Stimulated activated CD8-positive, alpha-beta memory T cell treated with anti-CD3 and anti-CD28 coated beads, Interleukin-15, amount 100 ng/mL, for 48 hours (primary cell): ENCODE measurements at regions not wholly inside any gene's neighbourhood (a gene's known extent, or its start where the extent isn't known, plus 50 kb on each side); places are given as distances from the start of the nearest gene placed in this dataset.

Experiments used
- DNase-seq, 2 donors: peaks; one replicate each; pipeline ENCODE4 v3.0.0-alpha.2; 2020; ENCODE audit warnings: low read depth in 2 of 2

DNA sequence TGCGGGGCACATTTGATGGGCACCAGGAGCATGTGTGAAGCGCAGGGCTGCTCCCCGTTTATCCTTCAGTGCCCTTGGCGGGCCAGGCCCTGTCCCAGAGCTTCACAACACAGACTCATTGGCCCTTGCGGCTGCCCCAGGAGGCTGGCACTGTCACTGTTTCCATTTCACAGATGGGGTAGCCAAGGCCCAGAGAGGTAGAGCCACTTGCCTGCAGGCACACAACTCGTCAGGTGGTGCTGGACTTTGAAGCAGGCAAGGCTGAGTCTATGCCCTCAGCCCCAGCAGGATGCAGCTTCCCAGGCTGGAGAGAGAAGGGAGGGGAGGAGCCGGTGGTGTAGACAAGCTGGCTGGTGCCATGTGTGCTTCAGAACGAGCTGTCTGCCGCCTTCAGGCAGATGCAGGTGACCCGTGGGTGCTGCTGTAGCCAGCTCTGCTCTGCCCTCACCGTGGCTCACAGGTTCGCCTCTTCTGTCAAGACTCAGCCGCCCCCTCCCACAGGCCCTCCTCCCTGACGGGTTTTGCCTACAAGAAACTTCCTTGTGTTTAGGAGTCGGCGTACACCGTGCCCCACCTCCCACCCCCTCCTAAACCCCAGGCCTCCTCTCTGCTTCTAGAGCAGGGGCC is 232.3 kb upstream of the CIBAR2 start:
- no peak for DNase-seq

DNA sequence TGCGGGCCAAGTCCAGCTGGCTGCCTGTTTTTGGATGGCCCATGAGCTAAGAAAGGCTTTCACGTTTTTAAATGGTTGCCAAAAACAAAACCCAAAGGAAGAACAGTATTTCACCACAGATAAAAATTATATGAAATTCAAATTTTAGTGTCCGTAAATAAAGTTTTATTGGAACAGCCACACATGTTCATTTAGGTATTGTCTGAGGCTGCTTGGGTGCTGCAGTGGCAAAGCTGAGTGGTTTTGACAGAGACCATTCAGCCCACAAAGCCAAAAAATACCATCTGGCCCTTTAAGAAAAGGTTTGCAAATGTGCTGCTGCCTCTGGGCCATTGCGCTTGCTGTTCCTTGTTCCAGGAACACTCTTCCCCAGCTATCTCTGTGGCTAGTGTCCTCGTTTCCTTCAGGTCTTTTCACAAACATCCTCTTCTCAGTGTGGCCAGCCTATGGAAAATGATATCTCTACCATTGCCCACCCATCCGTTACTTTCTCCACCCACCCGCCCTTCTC is 232.9 kb upstream of the CIBAR2 start:
- DNase-seq = no peak

DNA sequence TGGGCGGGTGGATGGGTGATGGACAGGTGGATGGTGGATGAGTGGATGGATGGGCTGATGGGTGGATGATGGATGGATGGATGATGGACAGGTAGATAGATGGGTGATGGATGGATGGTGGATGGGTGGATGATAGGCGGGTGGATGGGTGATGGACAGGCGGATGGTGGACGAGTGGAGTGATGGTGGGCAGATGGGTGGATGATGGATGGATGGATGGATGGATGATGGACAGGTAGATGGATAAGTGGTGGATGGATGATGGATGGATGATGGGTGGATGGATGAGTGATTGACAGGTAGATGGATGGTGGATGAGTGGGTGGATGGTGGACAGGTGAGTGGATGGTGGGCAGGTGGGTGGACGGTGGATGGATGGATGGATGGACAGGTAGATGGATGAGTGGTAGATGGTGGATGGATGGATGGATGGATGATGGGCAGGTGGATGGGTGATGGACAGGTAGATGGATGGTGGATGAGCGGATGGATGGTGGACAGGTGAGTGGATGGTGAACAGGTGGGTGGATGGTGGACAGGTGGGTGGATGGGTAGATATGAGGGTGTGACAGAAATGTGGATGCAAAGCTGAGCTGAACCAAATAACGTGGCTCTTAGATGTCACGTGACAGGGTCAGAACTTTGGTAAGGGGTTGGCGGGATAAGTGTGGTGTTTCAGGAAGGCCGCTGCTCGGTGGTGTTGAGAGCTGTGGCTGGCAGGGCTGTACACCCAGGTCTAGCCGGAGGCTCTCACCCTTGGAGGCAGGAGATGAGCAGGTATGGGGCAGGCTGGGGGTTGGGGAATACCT is 234.3 kb upstream of the CIBAR2 start:
- DNase-seq = no peak

DNA sequence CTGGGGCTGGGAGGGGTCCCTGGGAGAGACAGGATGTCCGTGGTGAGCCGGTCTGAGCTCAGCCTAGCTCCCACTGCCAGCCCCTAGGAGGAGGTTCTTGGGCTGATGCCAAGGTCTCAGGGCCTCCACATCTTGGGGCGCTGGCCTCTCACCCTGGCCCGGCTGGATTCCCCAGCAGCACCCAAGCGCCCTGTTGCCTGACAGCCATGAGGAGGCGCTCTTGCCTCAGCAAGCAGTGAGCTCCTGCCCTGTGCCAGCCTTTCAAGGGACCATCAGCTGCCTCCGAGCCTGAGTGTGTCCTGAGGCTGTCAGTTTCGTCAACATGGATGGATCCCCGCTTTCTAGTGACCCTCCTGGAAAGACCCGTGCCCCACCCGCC is 234.9 kb upstream of the CIBAR2 start:
- DNase-seq = no peak

DNA sequence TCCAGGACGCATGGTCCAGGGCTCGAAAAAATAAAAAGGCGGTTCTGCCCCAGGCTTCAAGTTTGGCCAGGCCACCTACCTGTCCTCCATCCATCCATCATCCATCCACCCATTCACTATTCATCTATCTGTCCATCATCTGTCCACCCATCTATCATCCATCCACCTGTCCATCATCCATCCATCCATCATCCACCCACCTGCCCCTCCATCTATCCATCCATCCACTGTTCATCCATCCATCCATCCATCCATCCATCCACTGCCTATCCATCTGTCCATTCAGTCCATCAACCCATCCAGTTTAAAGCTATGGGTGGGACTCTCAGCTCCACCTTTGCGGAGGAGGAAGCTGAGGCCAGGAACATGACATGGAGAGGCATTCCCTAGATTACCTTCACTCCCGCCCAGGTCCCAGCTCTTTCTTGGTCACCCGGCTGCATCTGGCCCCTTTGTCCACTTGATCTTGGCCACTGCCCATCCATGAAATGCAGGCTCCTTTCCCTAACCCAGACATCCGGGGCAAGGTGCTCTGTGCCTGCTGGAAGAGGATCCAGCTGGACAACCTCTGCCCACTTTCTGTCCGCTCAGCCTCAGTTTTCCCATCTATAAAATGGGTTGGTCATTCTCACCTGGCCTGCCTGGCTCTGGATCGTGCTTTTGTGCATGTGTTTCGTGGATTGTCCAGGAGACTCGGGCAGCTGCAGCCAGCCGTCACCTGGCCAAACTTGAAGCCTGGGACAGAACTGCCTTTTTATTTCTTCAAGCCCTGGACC is 236.0 kb upstream of the CIBAR2 start:
- DNase-seq = no peak

DNA sequence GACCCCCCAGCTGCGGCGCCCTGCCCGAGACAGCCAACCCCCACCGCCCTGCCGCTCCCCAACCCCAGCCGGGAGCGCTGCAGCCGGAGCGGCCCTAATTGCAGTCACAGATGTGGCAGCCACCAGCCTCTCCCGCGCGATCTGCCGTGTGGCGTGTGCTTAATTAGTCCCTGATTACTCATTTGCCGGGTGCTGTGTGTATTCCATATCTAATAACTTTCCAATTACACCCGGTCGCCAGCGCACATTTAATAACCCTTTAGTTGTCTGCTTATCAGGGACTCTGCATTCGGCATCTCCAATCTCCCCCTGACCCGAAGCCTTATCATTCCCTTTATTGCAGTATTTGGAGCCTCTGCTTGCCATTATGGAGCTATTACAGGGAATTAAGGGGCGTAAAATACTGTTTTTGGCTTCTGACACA is 236.7 kb upstream of the CIBAR2 start:
- DNase-seq = no peak

DNA sequence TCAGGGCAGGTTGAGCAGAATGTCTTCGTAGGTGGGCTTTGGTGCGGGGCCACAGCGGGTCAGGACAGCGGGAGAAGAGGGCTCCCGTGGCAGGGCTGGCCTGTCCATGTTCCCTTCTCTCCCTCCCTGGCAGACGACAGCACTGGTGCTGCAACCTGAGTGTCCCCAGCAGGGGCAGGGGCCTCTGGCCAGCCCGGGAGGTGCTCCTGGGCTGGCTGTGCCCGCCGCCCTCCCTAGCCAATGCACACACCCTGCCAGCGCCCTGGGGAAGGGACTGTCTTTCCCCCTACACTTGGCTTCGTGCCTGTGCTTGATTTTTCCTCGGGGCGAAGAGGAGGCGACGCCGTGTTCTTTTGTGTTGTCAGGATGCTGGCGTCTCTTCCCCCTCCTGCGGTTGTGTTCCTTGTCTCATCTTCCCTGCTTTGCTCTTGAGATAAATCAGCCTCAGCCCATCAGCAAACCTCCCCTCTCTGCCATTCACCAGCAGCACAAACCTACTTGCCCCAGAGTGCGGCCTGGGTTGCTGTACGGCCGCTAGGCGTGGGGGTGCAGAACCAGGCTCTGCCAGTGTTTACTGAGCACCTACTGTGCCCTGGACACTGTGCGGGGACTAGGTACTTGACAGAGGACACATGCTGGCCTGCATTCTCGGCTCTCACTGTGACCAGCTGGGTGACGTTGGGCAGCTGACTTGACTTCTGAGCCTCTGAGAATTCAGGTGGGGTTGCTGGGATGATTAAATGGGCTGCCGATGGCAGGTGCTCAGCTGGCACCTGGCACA is 237.3 kb upstream of the CIBAR2 start:
- no peak for DNase-seq

DNA sequence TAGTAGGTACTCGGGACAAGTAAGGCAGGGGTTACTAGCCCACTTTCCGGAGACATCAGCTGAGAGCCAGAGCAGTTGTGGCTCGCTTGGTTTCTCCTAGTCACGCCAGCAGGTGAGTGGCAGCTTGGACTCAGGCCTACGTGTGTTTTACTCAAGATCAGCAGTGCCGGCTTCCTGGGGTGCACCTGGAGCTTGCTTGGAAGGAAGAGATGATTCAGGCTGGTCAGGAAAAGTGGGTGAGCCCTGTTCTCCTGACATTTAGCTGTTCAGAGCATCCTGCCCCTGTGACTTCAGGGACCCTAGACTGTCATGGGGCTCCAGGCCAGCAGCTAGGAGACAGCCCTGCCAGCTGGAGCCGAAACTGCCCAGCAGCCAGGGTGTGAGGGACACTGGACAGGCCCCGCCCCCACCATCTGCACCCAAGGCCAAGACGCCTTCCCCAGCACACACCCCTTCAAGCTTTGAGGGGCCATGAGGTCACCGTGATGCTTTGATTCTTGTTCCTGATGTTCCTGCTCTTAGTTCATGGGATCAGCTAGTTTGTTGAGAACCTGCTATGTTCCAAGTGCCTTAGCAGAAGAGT is 238.0 kb upstream of the CIBAR2 start:
- DNase-seq = no peak

DNA sequence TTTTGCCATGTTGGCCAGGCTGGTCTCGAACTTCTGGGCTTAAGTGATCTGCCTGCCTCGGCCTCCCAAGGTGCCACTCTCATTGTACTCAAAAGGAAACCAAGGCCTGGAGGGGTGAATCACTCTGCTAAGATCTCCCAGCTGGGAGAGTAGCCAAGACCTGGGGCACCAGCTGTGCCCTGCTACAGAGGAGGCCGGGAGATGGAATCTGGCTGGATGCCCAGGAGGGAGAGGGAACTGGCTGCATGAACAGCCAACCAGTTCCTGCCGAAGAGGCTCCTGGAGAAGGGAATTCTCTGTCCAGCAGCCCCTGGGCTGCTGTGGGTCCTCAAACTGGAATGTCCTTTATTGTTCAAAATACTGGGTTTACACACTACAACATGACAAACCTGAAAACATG is 238.7 kb upstream of the CIBAR2 start:
- no peak for DNase-seq

DNA sequence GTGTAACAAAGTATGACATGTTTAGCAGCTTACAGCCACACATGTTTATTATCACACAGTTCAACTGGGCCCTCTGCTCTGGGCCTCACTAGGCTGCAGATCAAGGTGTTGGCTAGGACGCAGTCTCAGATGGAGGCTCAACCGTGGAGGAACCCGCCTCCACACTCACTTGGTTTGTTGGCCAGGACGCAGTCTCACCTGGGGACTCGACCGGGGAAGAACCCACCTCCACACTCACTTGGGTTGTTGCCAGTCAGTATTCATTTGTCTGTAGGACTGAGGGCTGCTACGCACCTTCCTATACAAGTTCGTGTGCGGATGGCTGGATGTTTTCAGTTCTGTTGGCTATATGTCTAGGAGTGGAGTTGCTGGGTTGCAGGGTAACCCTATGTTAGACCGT is 240.7 kb upstream of the CIBAR2 start:
- no peak for DNase-seq

DNA sequence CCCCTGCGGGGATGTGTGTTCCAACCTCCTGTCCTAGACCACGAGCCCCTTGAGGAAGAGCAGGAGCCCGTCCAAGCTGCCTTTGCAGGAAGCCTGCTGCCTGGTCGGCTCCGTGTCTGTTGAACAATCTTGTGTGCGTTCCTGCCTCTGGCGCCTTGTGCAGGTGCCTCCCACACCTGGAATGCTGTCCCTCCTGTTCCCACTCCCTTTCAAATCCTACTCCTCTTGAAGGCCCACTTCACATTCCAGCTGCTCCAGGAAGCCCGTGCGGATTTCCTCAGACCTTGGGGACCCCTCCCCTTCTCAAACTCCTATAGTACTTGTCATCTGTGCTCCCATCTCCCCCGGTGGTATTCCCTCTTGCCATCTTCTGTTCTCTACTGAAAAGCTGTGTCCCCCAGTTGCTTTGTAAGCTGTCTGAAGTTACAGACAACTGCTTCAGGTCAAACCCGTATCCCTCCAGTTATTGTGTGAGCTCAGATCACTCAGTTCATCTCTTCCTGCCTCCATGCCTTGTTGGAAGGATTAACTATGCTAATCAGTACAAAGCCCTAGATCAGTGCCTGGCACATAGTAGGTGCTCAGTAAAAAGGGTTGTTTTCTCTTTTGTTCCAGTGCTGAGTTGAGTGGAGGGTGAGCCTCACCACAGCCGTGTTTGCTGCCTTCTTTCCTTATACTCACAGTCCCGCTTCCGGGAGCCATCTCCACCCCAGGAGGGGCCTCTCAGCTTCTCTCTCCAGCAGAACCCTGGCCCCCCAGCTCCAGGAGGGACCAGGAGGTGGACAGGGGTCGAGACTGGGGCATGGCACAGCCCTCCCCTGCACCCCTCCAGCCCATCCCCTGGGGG is 241.8 kb upstream of the CIBAR2 start:
- DNase-seq = no peak

DNA sequence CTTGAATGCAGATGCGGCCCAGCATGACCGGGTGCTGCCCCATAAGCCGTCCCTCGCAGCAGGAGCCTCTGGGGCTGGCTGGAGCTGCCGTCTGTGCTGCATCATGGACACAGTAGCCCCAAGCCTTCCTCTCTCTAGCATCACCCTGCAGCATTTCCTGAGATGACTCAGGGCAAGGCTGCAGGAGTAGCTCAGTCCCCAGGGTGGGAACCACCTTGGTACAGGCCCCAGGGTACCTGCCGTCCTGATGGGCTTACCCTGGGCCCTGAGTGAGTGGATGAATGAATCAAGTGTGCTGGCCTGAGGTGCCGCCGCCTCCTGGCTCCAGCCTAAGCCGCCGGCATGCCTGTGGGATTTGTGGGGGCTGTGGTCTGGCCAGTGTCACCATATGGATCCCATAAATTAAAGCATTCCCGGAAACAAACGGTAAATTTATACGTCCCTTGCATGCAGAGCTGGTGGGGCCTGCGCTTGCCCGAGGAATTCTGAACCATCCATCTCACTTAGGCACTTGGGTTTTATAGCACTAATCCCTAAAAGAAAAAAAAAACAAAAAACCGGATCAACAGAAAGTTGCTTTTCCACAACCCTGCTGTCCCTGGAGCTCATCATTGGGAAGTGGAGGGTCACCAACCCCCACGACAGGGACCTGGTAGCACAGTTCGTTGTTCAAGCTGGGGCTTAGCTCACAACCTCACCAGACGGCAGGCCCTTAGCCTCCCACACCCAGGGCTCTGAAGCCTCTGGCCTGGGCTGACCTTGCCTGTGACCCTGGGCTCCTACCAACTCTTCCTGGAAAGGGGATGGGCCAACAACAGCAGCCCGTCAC is 242.6 kb upstream of the CIBAR2 start:
- DNase-seq = no peak

DNA sequence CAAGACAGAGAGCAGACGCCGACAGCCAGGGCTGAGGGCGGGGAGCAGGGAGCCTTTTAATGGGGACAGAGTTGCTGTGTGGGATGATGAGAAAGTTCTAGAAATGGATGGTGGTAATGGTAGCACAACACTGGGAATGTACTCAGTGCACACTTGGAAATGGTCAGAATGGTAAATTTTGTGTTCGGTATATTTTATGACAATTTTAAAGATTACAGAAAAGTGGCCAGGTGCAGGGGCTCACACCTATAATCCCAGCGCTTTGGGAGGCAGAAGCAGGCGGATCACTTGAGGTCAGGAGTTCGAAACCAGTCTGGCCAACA is 243.2 kb upstream of the CIBAR2 start:
- DNase-seq = no peak

DNA sequence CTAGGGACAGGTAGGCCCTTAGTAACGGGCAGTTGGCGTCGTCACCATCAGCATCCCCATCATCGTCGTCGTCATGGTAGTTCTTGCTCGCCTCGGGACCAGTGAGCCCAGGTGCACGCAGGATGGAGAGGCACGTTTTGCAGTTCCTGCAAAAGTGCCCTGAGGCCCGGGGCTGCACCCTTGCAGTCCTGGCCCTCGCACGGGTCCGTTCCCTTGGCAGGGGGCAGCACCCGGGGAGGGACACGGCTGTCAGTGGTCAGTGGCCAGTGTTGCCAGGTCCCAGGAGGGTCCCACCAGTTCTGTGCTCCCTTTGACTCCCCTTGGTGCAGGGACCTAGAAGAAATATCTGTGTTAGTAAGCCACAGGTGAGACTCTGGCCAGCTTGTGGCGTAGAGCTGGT is 243.9 kb upstream of the CIBAR2 start:
- no peak for DNase-seq

DNA sequence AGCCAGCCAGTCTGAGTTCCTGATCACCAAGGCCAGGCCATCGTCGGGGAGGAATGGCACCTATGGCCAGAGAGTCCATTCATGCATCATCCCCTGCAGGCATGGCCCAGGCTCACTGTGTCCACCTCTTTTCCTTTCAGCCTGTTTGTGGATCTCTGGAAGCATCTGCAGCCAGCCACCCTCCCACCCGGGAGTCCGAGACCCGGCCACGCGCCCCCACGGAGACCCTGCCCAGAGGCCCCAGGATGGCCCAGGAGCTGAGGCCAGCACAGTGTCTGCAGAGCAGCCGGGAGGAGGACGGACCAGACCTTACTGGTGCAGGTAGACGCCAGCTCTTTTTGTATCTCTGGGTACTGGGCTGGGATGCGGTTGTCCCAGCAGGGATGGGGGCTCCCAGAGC is 245.1 kb upstream of the CIBAR2 start:
- no peak for DNase-seq

DNA sequence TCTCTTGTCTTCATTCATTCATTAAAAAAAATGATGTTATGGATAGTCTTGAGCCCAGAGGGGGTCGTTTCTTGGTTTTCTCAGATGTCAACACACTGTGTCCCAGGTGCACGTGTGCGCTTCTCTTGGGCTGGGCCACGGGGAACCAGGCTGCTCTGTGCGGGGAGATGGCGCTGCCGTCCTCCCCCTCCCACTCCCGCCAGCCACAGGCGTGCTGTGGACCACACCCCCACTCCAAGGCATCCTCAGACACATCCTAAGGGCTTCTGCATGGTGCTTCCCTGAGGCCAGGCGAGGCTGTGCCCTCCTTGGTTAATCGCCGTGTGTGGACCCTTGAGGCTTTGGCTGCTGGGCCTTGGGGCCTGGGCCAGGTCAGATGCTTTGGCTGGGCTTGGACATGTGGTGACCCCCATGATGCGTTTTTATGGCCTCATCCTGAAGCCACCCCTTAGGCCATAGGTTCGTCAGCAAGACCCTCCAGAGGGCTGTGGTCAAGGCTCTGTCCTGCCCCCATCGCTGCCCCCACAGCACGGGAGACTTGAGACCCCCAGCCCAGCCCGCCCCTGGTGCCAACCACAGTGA is 245.7 kb upstream of the CIBAR2 start:
- no peak for DNase-seq

DNA sequence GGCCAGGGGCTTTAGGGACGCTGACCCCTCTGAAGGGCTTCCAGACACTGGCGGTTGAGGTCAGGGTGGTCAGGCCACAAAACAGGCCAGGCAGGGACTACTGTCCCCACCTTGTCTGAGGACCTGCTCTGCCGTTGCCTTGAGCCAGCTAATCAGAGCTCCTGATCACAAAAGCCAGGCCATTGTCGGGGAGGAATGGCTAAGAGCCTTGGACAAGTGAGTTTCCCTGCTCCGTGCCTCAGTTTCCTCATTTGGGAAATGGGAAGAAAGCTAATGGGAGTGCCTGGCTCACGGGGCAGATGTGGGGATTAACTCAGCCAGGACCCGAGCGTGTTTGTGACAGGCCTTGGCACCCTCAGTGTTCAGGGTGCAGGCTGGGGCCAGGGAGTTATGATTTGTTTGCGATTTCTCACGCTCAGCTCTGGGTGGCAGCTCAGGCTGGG is 246.5 kb upstream of the CIBAR2 start:
- no peak for DNase-seq

DNA sequence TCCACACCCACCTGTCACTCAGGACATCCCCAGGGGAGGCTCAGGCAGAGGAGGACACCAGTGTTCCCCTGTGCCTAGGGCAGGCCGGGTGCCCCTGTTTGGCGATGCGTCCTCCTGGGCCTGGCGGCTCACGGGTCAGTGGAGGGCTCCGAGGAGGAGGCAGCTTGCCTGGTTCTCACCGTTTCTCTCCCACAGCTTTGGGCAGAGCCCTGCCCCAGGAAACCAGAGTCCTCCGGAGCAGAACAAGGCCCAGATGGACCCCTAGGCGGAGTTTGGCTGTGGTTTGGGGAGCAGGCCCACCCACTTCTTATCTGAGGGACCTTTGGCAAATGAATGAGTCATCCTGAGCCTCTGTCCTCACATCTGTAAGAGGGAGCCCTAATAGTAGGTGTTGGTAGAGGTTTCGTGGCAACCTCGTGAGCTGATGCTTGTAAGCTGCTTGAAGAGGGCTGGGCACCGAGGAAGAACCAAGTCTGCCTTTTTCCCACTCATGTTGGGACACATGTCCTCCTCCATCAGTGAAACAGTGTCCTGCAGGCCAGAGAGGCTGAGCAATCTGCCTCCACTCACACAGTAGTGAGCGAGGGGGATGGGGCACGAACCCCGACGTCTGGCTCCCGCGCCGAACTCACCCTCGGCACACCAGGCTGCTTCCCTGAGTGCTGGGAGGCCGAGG is 247.0 kb upstream of the CIBAR2 start:
- no peak for DNase-seq
